ENCODE measurements at regions not wholly inside any gene's neighbourhood (a gene's known extent, or its start where the extent isn't known, plus 50 kb on each side); places are given as distances from the start of the nearest gene placed in this dataset.

DNA sequence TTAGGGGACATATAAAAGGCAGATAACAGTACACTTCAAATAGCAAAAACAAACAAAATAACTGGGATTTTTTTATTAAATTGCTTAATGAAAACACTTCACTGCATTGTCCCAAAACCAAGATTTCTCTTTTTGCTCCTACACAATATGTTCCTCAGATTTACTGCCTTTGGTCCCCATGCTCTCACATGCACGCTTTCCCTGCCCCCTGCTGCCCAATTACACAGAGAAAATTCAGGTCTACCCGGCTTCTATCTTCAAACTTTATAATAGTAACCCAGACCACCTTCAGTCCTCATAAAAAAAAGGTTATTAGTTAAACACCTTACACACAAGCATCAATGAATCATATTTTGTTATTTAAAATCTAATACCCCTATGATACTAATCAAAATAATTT, 673.8 kb upstream of the HS3ST5 start:
- H3K36me3 Mint-ChIP-seq (ENCODE audit: low read depth): no peaks in the 10 kb centered on the region
- no peaks in the 10 kb centered on the region for H3K27me3 Mint-ChIP-seq (ENCODE audit: low read depth)
- peaks cover 3% of the 10 kb centered on the region for H3K9me3 Mint-ChIP-seq
- TF ChIP-seq, protein P1, sequence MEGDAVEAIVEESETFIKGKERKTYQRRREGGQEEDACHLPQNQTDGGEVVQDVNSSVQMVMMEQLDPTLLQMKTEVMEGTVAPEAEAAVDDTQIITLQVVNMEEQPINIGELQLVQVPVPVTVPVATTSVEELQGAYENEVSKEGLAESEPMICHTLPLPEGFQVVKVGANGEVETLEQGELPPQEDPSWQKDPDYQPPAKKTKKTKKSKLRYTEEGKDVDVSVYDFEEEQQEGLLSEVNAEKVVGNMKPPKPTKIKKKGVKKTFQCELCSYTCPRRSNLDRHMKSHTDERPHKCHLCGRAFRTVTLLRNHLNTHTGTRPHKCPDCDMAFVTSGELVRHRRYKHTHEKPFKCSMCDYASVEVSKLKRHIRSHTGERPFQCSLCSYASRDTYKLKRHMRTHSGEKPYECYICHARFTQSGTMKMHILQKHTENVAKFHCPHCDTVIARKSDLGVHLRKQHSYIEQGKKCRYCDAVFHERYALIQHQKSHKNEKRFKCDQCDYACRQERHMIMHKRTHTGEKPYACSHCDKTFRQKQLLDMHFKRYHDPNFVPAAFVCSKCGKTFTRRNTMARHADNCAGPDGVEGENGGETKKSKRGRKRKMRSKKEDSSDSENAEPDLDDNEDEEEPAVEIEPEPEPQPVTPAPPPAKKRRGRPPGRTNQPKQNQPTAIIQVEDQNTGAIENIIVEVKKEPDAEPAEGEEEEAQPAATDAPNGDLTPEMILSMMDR (conservative IDR thresholded peaks at IDR 0.05): no peak
- no peak overlapping the region for H3K27ac Mint-ChIP-seq (ENCODE audit: unreplicated experiment)
- DNase-seq (ENCODE audit: low read depth, low spot score): no peak
- no peak overlapping the region for H3K4me3 Mint-ChIP-seq
- H3K4me1 Mint-ChIP-seq: no peaks in the 10 kb centered on the region

DNA sequence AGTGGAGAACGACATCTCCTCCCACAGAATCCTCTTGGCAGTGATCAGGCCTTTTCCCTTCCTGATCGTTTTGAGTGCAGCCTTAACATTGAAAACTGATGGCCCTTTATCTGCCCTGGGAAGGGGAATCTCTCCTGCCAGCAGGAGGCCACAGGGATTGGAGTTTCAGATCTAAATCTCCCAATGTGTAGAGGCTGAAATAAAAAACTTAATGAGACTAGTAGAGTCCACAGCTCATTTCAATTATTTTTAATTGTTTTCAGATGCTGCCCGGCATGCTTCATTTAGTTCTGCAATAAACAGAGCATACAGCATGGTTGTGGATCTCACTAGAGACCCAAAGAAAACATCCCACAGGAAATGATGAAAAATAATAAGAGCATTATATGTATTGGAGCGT, 662.2 kb upstream of the HS3ST5 start:
- DNase-seq (ENCODE audit: low read depth, low spot score): no peak
- no peaks in the 10 kb centered on the region for H3K9me3 Mint-ChIP-seq

DNA sequence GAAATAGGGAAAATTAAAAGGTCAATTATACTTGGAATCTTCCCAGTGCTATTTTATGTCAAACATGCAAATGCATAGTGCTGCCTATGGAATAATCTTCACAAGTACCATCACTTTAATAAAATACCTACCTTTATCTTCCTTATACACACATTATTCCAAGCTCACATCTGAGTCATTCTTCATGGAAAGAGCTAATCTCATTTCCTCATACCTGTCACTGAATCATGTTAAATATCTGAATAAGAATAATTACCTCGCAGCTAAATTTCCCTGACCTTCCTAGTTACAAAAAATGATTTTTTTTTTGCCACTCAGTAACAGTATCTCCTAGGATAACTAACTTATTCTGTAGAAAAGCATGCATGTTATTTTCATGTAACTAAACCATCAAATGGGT, 661.4 kb upstream of the HS3ST5 start:
- Mint-ChIP-seq H3K4me3 (no peak overlapping the region), H3K9me3 (no peaks in the 10 kb centered on the region), H3K4me1 (no peaks in the 10 kb centered on the region), H3K36me3 (ENCODE audit: low read depth) (no peaks in the 10 kb centered on the region), H3K27ac (ENCODE audit: unreplicated experiment) (no peak overlapping the region), H3K27me3 (ENCODE audit: low read depth) (no peaks in the 10 kb centered on the region)
- DNase-seq (ENCODE audit: low read depth, low spot score): no peak
- TF ChIP-seq, protein P1 (conservative IDR thresholded peaks at IDR 0.05): no peak

More for the DNA sequence above, 662.2 kb upstream of the HS3ST5 start:
- H3K36me3 Mint-ChIP-seq (ENCODE audit: low read depth): no peaks in the 10 kb centered on the region
- no peak overlapping the region for H3K27ac Mint-ChIP-seq (ENCODE audit: unreplicated experiment)
- H3K4me3 Mint-ChIP-seq: no peak overlapping the region
- TF ChIP-seq, protein P1 (conservative IDR thresholded peaks at IDR 0.05): no peak
- no peaks in the 10 kb centered on the region for H3K27me3 Mint-ChIP-seq (ENCODE audit: low read depth)
- no peaks in the 10 kb centered on the region for H3K4me1 Mint-ChIP-seq

DNA sequence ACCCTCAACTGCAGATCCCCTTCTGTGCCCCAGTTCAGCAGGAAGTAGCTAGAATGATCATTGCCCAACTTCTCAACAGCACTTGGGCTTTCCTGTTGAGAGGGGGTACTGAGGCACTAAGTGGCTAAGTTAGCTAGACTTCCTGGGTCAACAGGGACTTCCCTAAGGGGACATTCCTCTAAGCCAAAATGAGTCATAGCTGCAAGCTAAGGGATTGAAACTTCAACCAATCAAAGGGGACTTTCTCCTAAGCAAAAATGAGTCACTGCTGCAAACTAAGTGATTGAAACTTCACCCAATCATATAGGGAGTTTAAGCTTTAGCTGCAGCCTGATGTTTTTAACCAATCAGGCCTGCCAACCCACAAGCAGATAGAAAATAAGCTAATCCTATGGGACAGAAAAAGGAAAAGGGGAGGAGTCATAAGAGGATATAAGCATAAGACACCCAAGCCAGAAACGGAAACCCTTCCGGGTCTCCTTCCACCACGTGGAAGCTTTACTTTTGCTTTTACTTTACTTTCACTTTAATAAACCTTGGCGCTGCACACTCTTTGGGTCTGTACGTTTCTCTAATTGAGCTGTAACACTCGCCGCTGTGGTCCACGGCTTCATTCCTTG, 659.0 kb upstream of the HS3ST5 start:
- H3K27ac Mint-ChIP-seq (ENCODE audit: unreplicated experiment): no peak overlapping the region
- no peaks in the 10 kb centered on the region for H3K36me3 Mint-ChIP-seq (ENCODE audit: low read depth)
- H3K4me3 Mint-ChIP-seq: no peak overlapping the region
- TF ChIP-seq, protein P1 (conservative IDR thresholded peaks at IDR 0.05): no peak
- no peaks in the 10 kb centered on the region for H3K9me3 Mint-ChIP-seq
- no peak for DNase-seq (ENCODE audit: low read depth, low spot score)
- H3K4me1 Mint-ChIP-seq: no peaks in the 10 kb centered on the region
- H3K27me3 Mint-ChIP-seq (ENCODE audit: low read depth): no peaks in the 10 kb centered on the region

DNA sequence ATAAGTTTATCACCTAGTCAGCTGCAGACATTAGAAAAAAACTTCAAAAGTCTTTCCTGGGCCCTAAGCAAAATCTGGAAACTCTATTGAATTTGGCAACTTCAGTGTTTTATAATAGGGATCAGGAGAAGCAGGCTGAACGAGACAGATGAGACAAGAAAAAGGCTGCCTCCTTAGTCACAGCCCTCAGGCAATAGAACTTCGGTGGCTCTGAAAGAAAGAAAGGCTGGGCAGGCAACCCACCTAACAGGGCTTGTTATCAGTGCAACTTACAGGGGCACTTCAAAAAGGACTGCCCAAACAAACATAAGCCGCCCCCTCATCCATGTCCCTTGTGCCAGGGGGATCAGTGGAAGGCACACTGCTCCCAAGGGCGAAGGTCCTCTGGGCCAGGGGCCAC, 657.9 kb upstream of the HS3ST5 start:
- Mint-ChIP-seq H3K9me3 (peaks cover 3% of the 10 kb centered on the region), H3K27ac (ENCODE audit: unreplicated experiment) (no peak overlapping the region), H3K27me3 (ENCODE audit: low read depth) (no peaks in the 10 kb centered on the region), H3K36me3 (ENCODE audit: low read depth) (no peaks in the 10 kb centered on the region), H3K4me1 (no peaks in the 10 kb centered on the region), H3K4me3 (no peak overlapping the region)
- TF ChIP-seq, protein P1 (conservative IDR thresholded peaks at IDR 0.05): no peak
- no peak for DNase-seq (ENCODE audit: low read depth, low spot score)

All from neural crest cell (in vitro differentiated cells).